ENCODE measurements at regions not wholly inside any gene's neighbourhood (a gene's known extent, or its start where the extent isn't known, plus 50 kb on each side); places are given as distances from the start of the nearest gene placed in this dataset.
"Not testable (repeated sequence)": the region's sequence is repeated elsewhere in the genome, so short reads cannot be mapped to it uniquely, and the experiment has no call there.

- no peak for DNase-seq (ENCODE audit: low read depth)
- TF ChIP-seq CTCF (IDR thresholded peaks at IDR 0.05; ENCODE audit: insufficient read depth, low read length, poor library complexity, severe bottlenecking) = no peak
- H3K4me3 ChIP-seq (ENCODE audit: low read depth, low read length) = no peak overlapping the region
- no peaks in the 10 kb centered on the region for H3K36me3 ChIP-seq (ENCODE audit: control insufficient read depth, insufficient read depth, low read length)
- no peaks in the 10 kb centered on the region for H3K27me3 ChIP-seq (ENCODE audit: control insufficient read depth, insufficient read depth, low read length)
Measured at GRCh38 chr14:81771651-81772275, 238.1 kb upstream of the SEL1L start.

GRCh38 chr14:81772381-81772780 lies 238.7 kb upstream of the SEL1L start:
- Histone ChIP-seq H3K36me3 (ENCODE audit: control insufficient read depth, insufficient read depth, low read length) (no peaks in the 10 kb centered on the region), H3K4me3 (ENCODE audit: low read depth, low read length) (no peak overlapping the region), H3K27me3 (ENCODE audit: control insufficient read depth, insufficient read depth, low read length) (no peaks in the 10 kb centered on the region)
- TF ChIP-seq CTCF (IDR thresholded peaks at IDR 0.05; ENCODE audit: insufficient read depth, low read length, poor library complexity, severe bottlenecking) = no peak
- no peak for DNase-seq (ENCODE audit: low read depth)

GRCh38 chr14:81776531-81776930 lies 242.9 kb upstream of the SEL1L start:
- TF ChIP-seq CTCF (IDR thresholded peaks at IDR 0.05; ENCODE audit: insufficient read depth, low read length, poor library complexity, severe bottlenecking) = no peak
- DNase-seq (ENCODE audit: low read depth) = no peak
- no peak overlapping the region for H3K4me3 ChIP-seq (ENCODE audit: low read depth, low read length)
- H3K36me3 ChIP-seq (ENCODE audit: control insufficient read depth, insufficient read depth, low read length) = no peaks in the 10 kb centered on the region
- H3K27me3 ChIP-seq (ENCODE audit: control insufficient read depth, insufficient read depth, low read length) = no peaks in the 10 kb centered on the region

GRCh38 chr14:81781798-81782197 lies 248.1 kb upstream of the SEL1L start:
- H3K4me3 ChIP-seq (ENCODE audit: low read depth, low read length); H3K27me3 ChIP-seq (ENCODE audit: control insufficient read depth, insufficient read depth, low read length); DNase-seq (ENCODE audit: low read depth); H3K36me3 ChIP-seq (ENCODE audit: control insufficient read depth, insufficient read depth, low read length): not testable (repeated sequence)

GRCh38 chr14:81784084-81784483 lies 250.4 kb upstream of the SEL1L start:
- Histone ChIP-seq H3K36me3 (ENCODE audit: control insufficient read depth, insufficient read depth, low read length) (no peaks in the 10 kb centered on the region), H3K4me3 (ENCODE audit: low read depth, low read length) (no peak overlapping the region), H3K27me3 (ENCODE audit: control insufficient read depth, insufficient read depth, low read length) (no peaks in the 10 kb centered on the region)
- no peak for TF ChIP-seq CTCF (IDR thresholded peaks at IDR 0.05; ENCODE audit: insufficient read depth, low read length, poor library complexity, severe bottlenecking)
- no peak for DNase-seq (ENCODE audit: low read depth)

- TF ChIP-seq CTCF (IDR thresholded peaks at IDR 0.05; ENCODE audit: insufficient read depth, low read length, poor library complexity, severe bottlenecking) = no peak
- Histone ChIP-seq H3K27me3 (ENCODE audit: control insufficient read depth, insufficient read depth, low read length) (no peaks in the 10 kb centered on the region), H3K36me3 (ENCODE audit: control insufficient read depth, insufficient read depth, low read length) (no peaks in the 10 kb centered on the region), H3K4me3 (ENCODE audit: low read depth, low read length) (no peak overlapping the region)
- DNase-seq (ENCODE audit: low read depth) = no peak
Measured at GRCh38 chr14:81797315-81797714, 263.7 kb upstream of the SEL1L start.

Measured in kidney epithelial cell (primary cell).